Endothelial cell of umbilical vein (primary cell): ENCODE measurements at regions not wholly inside any gene's neighbourhood (a gene's known extent, or its start where the extent isn't known, plus 50 kb on each side); places are given as distances from the start of the nearest gene placed in this dataset.

Source experiments
- BruUV-seq: library from RNA; stranded (reverse); fragments of 400-500 nt; replicated peaks from 2 replicates; lab custom pipeline; 2021; lab: Mats Ljungman, UMichigan
- CTCF ChIA-PET: fragments of 300-600, 350-600 bp; sonication (Branson Sonifier 250); formaldehyde crosslinking; loops from one replicate; lab custom pipeline; 2021; ENCODE audit warnings: antibody characterized with exemption, inconsistent platforms; lab: Charles Lee
- POLR2A ChIA-PET: fragments of 300-600, 350-600 bp; sonication (Branson Sonifier 250); formaldehyde crosslinking; loops from one replicate; lab custom pipeline; 2021; ENCODE audit warnings: antibody characterized with exemption, inconsistent platforms; lab: Charles Lee
- DNase-seq: peaks from one replicate; pipeline ENCODE4 v3.0.0-alpha.2; 2011; ENCODE audit warnings: low read depth, low spot score
- FAIRE-seq: peaks from 2 replicates; lab custom pipeline; 2011; peaks lifted over from hg19 to GRCh38; lab: Jason Lieb, UNC
- H2AFZ ChIP-seq: 2 replicates; pipeline ENCODE4 v1.6.0; 2012; ENCODE audit warnings: low read depth, low read length, control low read depth, inconsistent platforms
- H3K27ac ChIP-seq: 2 replicates; pipeline ENCODE4 v1.5.1; 2011; ENCODE audit warnings: low read depth, mild to moderate bottlenecking, control low read depth, low read length, moderate library complexity; ENCODE audit not compliant: insufficient read depth
- H3K27me3 ChIP-seq, 2 experiments: 2 replicates each; pipeline versions ENCODE4 v1.6.0 to v1.6.1; 2011; ENCODE audit warnings: low read length in 2 of 2, mixed read lengths in 1 of 2; ENCODE audit not compliant: control insufficient read depth in 2 of 2, insufficient read depth in 2 of 2
- H3K36me3 ChIP-seq, 2 experiments: 2 replicates in 1 of 2; 3 replicates in 1 of 2; pipeline ENCODE4 v1.5.1; 2011; ENCODE audit warnings: low read length in 2 of 2, mild to moderate bottlenecking in 1 of 2, moderate library complexity in 1 of 2; ENCODE audit not compliant: control insufficient read depth in 2 of 2, insufficient read depth in 2 of 2; ENCODE audit errors: extremely low read depth in 1 of 2
- H3K4me1 ChIP-seq: 3 replicates; pipeline ENCODE4 v1.5.1; 2011; ENCODE audit warnings: mild to moderate bottlenecking, low read length; ENCODE audit not compliant: control insufficient read depth, insufficient read depth; ENCODE audit errors: extremely low read depth
- H3K4me2 ChIP-seq: 2 replicates; pipeline ENCODE4 v1.6.1; 2011; ENCODE audit warnings: low read length, control low read depth, mixed read lengths; ENCODE audit not compliant: insufficient read depth
- H3K4me3 ChIP-seq, 3 experiments: fragments of 200-600 bp in 1 of 3; sonication (generic), shearing (Covaris generic) in 1 of 3; replicated peaks in 1 of 3; 2 replicates each; pipeline ENCODE4 v1.5.1; 2011 to 2016; ENCODE audit warnings: control low read depth in 3 of 3, low read length in 3 of 3, mild to moderate bottlenecking in 2 of 3, inconsistent platforms in 1 of 3, low read depth in 1 of 3, moderate library complexity in 1 of 3; ENCODE audit not compliant: insufficient read depth in 1 of 3
- H3K79me2 ChIP-seq: 2 replicates; pipeline ENCODE4 v1.6.0; 2012; ENCODE audit warnings: low read length, inconsistent platforms; ENCODE audit not compliant: control insufficient read depth, insufficient read depth
- H3K9ac ChIP-seq: replicated peaks from 2 replicates; pipeline ENCODE3; 2011; ENCODE audit warnings: low read length, control low read depth; ENCODE audit not compliant: insufficient read depth; ENCODE audit errors: extremely low read depth
- H3K9me1 ChIP-seq: replicated peaks from 3 replicates; pipeline ENCODE4 v1.6.0; 2011; ENCODE audit warnings: mild to moderate bottlenecking, low read length; ENCODE audit not compliant: control insufficient read depth, insufficient read depth; ENCODE audit errors: extremely low read depth
- H3K9me3 ChIP-seq: replicated peaks from 2 replicates; pipeline ENCODE4 v1.5.1; 2012; ENCODE audit warnings: low read length, inconsistent platforms; ENCODE audit not compliant: control insufficient read depth, insufficient read depth
- H4K20me1 ChIP-seq: replicated peaks from 2 replicates; pipeline ENCODE3; 2011; ENCODE audit warnings: mild to moderate bottlenecking, low read length; ENCODE audit not compliant: control insufficient read depth, insufficient read depth; ENCODE audit errors: extremely low read depth
- CTCF ChIP-seq, 2 donors: IDR thresholded peaks; 1 replicate in 1 of 2; 2 replicates in 1 of 2; pipeline ENCODE4 v1.5.1; 2011; ENCODE audit warnings: low read length in 2 of 2, mild to moderate bottlenecking in 2 of 2, moderate library complexity in 2 of 2, control low read depth in 1 of 2, inconsistent platforms in 1 of 2, low read depth in 1 of 2; ENCODE audit not compliant: insufficient read depth in 1 of 2; ENCODE audit errors: extremely low read depth in 1 of 2
- EZH2 ChIP-seq: IDR thresholded peaks from 2 replicates; pipeline ENCODE4 v1.6.1; 2012; ENCODE audit warnings: borderline replicate concordance, low read depth, mild to moderate bottlenecking, moderate library complexity, low read length, inconsistent platforms; ENCODE audit not compliant: severe bottlenecking
- FOS ChIP-seq: IDR thresholded peaks from 2 replicates; pipeline ENCODE4 v1.6.1; 2011; ENCODE audit warnings: mild to moderate bottlenecking, low read length, moderate library complexity, borderline replicate concordance; ENCODE audit not compliant: insufficient read depth
- GATA2 ChIP-seq: IDR thresholded peaks from 2 replicates; pipeline ENCODE4 v1.7.0; 2011; ENCODE audit warnings: low read depth, mild to moderate bottlenecking, moderate library complexity, mixed read lengths, low read length; ENCODE audit not compliant: insufficient read length, insufficient read depth
- JUN ChIP-seq: IDR thresholded peaks from 2 replicates; pipeline ENCODE4 v1.6.1; 2011; ENCODE audit warnings: borderline replicate concordance, low read depth; ENCODE audit not compliant: insufficient read length, insufficient read depth
- MAX ChIP-seq: IDR thresholded peaks from 2 replicates; pipeline ENCODE4 v1.6.1; 2011; ENCODE audit not compliant: insufficient read depth, insufficient read length
- MYC ChIP-seq: IDR thresholded peaks from one replicate; pipeline ENCODE4 v1.6.1; 2011; ENCODE audit warnings: mild to moderate bottlenecking, low read depth, low read length
- POLR2A ChIP-seq: IDR thresholded peaks from 2 replicates; pipeline ENCODE4 v1.6.1; 2012; ENCODE audit warnings: low read depth, mild to moderate bottlenecking, control low read depth, low read length
- POLR2AphosphoS5 ChIP-seq: IDR thresholded peaks from 2 replicates; pipeline ENCODE4 v1.6.1; 2012; ENCODE audit warnings: low read depth, mild to moderate bottlenecking, control low read depth, low read length, moderate library complexity; ENCODE audit not compliant: insufficient read depth
- dilution Hi-C: fragments of 300-500 bp; cut with MboI; formaldehyde crosslinking; loops from one replicate; pipeline ENCODE4 v1.15.0; 2019; ENCODE audit warnings: low sequenced_read_pairs; ENCODE audit not compliant: extremely low pct_ligation_motif_present
- intact Hi-C: fragments of 100-400 bp; cut with micrococcal nuclease; formaldehyde crosslinking; loops from one replicate; pipeline ENCODE4 v1.10.0; 2022

- H3K9me3 ChIP-seq = no peaks in the 10 kb centered on the region
- TF ChIP-seq JUN (no peak), MAX (no peak), FOS (no peak), POLR2A (no peak), GATA2 (no peak), CTCF (IDR thresholded peaks at IDR 0.05; ENCODE audit: extremely low read depth in 1 of 2, insufficient read depth in 1 of 2, low read depth in 1 of 2, low read length in 2 of 2) (no peak), EZH2 (no peak), MYC (no peak), POLR2AphosphoS5 (no peak)
- no peak overlapping the region for H2AFZ ChIP-seq
- no peak overlapping the region for H3K9ac ChIP-seq
- H4K20me1 ChIP-seq = no peaks in the 10 kb centered on the region
- DNase-seq = no peak
- H3K27me3 ChIP-seq = peaks cover 16 to 34% of the 10 kb centered on the region in 2 experiments
- no peak for FAIRE-seq
- H3K27ac ChIP-seq = no peak overlapping the region
- ChIA-PET POLR2A (no interaction called here), CTCF (no interaction called here)
- no peaks in the 10 kb centered on the region for H3K4me1 ChIP-seq
- dilution Hi-C loops (no loop called here), intact Hi-C loops (no loop called here)
- no peak overlapping the region for H3K4me3 ChIP-seq
- no peaks in the 10 kb centered on the region for H3K79me2 ChIP-seq
- H3K4me2 ChIP-seq = no peak overlapping the region
- H3K9me1 ChIP-seq = no peaks in the 10 kb centered on the region
- BruUV-seq = no TSS peak
- no peaks in the 10 kb centered on the region for H3K36me3 ChIP-seq
Measured at GRCh38 chr5:77908787-77909186, 132.6 kb upstream of the TBCA start.
